Adrenal gland (tissue), 9 donors: ENCODE measurements at regions not wholly inside any gene's neighbourhood (a gene's known extent, or its start where the extent isn't known, plus 50 kb on each side); places are given as distances from the start of the nearest gene placed in this dataset.
"Not testable (repeated sequence)": the region's sequence is repeated elsewhere in the genome, so short reads cannot be mapped to it uniquely, and the experiment has no call there.

Experiments used
- DNase-seq, 7 donors: peaks; one replicate each; pipeline ENCODE4 v3.0.0-alpha.2; 2019 to 2020
- H3K27ac ChIP-seq, 5 donors: fragments of 200-600 bp; sonication (generic) in 4 of 5; 1 replicate in 3 of 5; 2 replicates in 2 of 5; pipeline versions ENCODE4 v1.5.1 to v1.8.0; 2016 to 2020; ENCODE audit warnings: mild to moderate bottlenecking in 1 of 5
- H3K27me3 ChIP-seq: fragments of 200-600 bp; 2 replicates; pipeline ENCODE4 v1.8.0; 2021
- H3K36me3 ChIP-seq, 2 donors: fragments of 200-600 bp; replicated peaks in 1 of 2; 1 replicate in 1 of 2; 2 replicates in 1 of 2; pipeline versions ENCODE4 v1.5.1 to v1.8.0; 2018 to 2022
- H3K4me1 ChIP-seq, 2 donors: fragments of 200-600 bp; replicated peaks in 1 of 2; 1 replicate in 1 of 2; 2 replicates in 1 of 2; pipeline versions ENCODE4 v1.5.1 to v1.8.0; 2018 to 2021
- H3K4me3 ChIP-seq, 4 donors: fragments of 200-600 bp; sonication (generic) in 3 of 4; one replicate each; pipeline ENCODE4 v1.5.1; 2016 to 2018
- H3K9me3 ChIP-seq, 3 donors: fragments of 200-600 bp; sonication (generic) in 1 of 3; replicated peaks in 1 of 3; 1 replicate in 2 of 3; 2 replicates in 1 of 3; pipeline versions ENCODE4 v1.5.1 to v1.8.0; 2016 to 2021
- POLR2A ChIP-seq, 2 donors: fragments of 450-650 bp; IDR thresholded peaks; one replicate each; pipeline ENCODE4 v1.6.1; 2017; ENCODE audit warnings: antibody characterized with exemption in 2 of 2, mild to moderate bottlenecking in 2 of 2, moderate library complexity in 1 of 2
- WGBS, 4 donors: extraction: QIAGEN DNeasy Blood & Tissue Kit in 2 of 4; methylation state at CpG; one replicate each; pipeline versions ENCODE4 v1.1.5 to v1.1.7; 2013 to 2017; 5-methylcytosine and 5-hydroxymethylcytosine counted together
- intact Hi-C, 2 donors: fragments of 100-400 bp; cut with DNase I; formaldehyde crosslinking; loops; one replicate each; pipeline versions ENCODE4 v1.14.1 to v1.15.0; 2022 to 2023
- TF ChIP-seq, protein P1 (sequence below), 6 experiments: fragments of 450-650 bp in 4 of 6; fragments of 200-600 bp in 2 of 6; sonication (generic) in 1 of 6; IDR thresholded peaks; 1 replicate in 5 of 6; 2 replicates in 1 of 6; pipeline versions ENCODE4 v1.5.1 to v1.8.0; 2016 to 2021; ENCODE audit warnings: antibody characterized with exemption in 6 of 6, mild to moderate bottlenecking in 2 of 6, moderate library complexity in 1 of 6
- donor health status: healthy with polysubstance abuse.
- donor health status: Bipolar disorder and iron deficiency.
- donor health status: DM: yes; HTN: yes; CAD: no.
- donor health status: DM: no; HTN: no; CAD: no.
- donor health status: DM: no; HTN: no; CAD: no.

- no peak for DNase-seq
- Histone ChIP-seq H3K36me3 (no peaks in the 10 kb centered on the region), H3K27ac (peak overlapping the region in 1 of 5 donors; percentile 42), H3K27me3 (no peaks in the 10 kb centered on the region), H3K9me3 (no peaks in the 10 kb centered on the region), H3K4me1 (peaks cover 0 to 4% of the 10 kb centered on the region in 2 donors), H3K4me3 (no peak overlapping the region)
- intact Hi-C loops: loop anchor here in 1 of 2 donors (10.0 kb wide), 1 partner anchor 218 kb away; no protein-coding TSS in a partner anchor
- TF ChIP-seq, protein P1, sequence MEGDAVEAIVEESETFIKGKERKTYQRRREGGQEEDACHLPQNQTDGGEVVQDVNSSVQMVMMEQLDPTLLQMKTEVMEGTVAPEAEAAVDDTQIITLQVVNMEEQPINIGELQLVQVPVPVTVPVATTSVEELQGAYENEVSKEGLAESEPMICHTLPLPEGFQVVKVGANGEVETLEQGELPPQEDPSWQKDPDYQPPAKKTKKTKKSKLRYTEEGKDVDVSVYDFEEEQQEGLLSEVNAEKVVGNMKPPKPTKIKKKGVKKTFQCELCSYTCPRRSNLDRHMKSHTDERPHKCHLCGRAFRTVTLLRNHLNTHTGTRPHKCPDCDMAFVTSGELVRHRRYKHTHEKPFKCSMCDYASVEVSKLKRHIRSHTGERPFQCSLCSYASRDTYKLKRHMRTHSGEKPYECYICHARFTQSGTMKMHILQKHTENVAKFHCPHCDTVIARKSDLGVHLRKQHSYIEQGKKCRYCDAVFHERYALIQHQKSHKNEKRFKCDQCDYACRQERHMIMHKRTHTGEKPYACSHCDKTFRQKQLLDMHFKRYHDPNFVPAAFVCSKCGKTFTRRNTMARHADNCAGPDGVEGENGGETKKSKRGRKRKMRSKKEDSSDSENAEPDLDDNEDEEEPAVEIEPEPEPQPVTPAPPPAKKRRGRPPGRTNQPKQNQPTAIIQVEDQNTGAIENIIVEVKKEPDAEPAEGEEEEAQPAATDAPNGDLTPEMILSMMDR (IDR thresholded peaks at IDR 0.05): no peak
- no peak for TF ChIP-seq POLR2A (IDR thresholded peaks at IDR 0.05)
These were observed 91.1 kb upstream of the RANBP3L start for GRCh38 chr5:36392818-36393217.

DNA sequence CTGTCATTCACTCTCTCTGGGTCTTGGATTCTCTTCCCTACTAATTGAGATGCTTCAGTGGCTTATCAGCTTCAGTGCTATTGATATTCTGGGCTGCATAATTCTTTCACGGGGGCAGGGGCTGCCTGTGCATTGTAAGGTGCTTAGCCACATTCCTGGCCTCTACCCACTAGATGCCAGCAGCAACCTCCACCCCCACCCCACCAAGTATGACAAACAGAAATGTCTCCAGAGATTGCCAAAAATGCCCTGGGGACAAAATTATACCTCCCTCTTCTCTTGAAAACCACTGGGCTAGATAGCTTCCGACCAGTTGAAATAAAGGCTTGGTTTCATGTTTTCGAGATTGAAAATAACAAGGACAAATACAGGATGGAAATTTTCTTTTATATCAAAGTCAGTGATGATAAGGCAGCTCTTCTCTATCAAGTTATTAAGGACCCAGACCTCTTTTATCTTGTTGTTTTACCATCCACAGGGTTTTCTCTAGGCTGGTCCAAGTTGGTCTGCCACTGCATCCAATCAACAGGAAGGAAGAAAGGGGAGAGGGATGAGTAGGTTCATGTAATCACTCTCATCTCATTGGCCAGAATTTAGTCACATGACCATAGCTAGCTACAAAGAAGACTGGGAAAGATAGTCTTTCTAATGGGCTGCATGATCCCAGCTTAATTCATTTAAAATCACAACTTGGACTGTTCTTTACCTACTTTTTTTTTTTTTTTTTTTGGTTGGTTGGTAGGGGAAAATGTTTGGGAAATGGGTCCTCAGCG lies 92.1 kb upstream of the RANBP3L start:
- no peak for TF ChIP-seq POLR2A (IDR thresholded peaks at IDR 0.05)
- TF ChIP-seq, protein P1 (IDR thresholded peaks at IDR 0.05): no peak
- 82 to 91% (median 83%) methylated on average over 4 of the region's 4 CpGs for WGBS, 4 donors
- H3K4me3 ChIP-seq: no peak overlapping the region
- H3K27me3 ChIP-seq: no peaks in the 10 kb centered on the region
- no peaks in the 10 kb centered on the region for H3K4me1 ChIP-seq
- H3K9me3 ChIP-seq: no peaks in the 10 kb centered on the region
- intact Hi-C loops: loop anchor here in 1 of 2 donors (10.0 kb wide), 1 partner anchor 219 kb away; no protein-coding TSS in a partner anchor
- no peak overlapping the region for H3K27ac ChIP-seq
- DNase-seq: no peak
- no peaks in the 10 kb centered on the region for H3K36me3 ChIP-seq

DNA sequence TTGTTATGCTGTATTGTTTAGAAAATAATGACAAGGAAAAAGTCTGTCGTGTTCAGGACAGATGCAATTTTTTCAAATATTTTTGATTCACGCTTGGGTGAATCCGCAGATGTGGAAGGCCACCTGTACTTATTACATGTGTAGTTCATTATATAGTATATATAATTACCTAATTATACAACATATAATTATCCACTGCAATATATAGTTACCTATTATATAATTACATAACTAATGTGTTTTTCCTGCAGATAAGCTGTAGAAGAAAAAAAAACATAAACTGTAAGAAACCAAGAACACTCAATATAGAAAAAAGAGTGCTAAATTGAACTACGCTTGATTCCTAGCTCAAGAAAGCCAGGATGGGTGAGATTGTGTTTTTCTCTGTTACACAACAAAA lies 93.6 kb upstream of the RANBP3L start:
- Histone ChIP-seq H3K9me3 (no peaks in the 10 kb centered on the region), H3K36me3 (no peaks in the 10 kb centered on the region), H3K4me3 (no peak overlapping the region), H3K27ac (no peak overlapping the region), H3K4me1 (no peaks in the 10 kb centered on the region), H3K27me3 (no peaks in the 10 kb centered on the region)
- 91 to 96% (median 93%) methylated on average over 4 of the region's 4 CpGs for WGBS, 4 donors
- no peak for TF ChIP-seq POLR2A (IDR thresholded peaks at IDR 0.05)
- TF ChIP-seq, protein P1 (IDR thresholded peaks at IDR 0.05): no peak
- no peak for DNase-seq
- intact Hi-C loops: loop anchor here in 1 of 2 donors (10.0 kb wide), 1 partner anchor 220 kb away; no protein-coding TSS in a partner anchor

DNA sequence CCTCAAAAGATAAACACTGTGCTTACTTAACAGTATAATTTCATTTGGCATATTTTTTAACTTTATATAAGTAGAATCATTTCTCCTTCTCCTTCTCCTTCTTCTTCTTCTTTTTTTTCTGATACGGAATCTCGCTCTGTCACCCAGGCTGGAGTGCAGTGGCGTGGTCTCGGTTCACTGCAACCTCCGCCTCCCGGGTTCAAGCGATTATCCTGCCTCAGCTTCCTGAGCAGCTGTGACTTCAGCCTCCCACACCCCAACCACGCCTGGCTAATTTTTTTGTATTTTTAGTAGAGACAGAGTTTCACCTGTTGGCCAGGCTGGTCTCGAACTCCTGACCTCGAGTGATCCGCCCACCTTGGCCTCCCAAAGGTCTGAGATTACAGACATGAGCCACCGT lies 94.2 kb upstream of the RANBP3L start:
- H3K9me3 ChIP-seq, H3K27me3 ChIP-seq, H3K4me1 ChIP-seq, DNase-seq, H3K36me3 ChIP-seq, H3K27ac ChIP-seq, H3K4me3 ChIP-seq: not testable (repeated sequence)
- 80 to 88% (median 83%) methylated on average over 12 of the region's 12 CpGs for WGBS, 4 donors
- intact Hi-C loops: loop anchor here in 1 of 2 donors (10.0 kb wide), 1 partner anchor 221 kb away; no protein-coding TSS in a partner anchor
